ENCODE measurements at regions not wholly inside any gene's neighbourhood (a gene's known extent, or its start where the extent isn't known, plus 50 kb on each side); places are given as distances from the start of the nearest gene placed in this dataset.

DNA sequence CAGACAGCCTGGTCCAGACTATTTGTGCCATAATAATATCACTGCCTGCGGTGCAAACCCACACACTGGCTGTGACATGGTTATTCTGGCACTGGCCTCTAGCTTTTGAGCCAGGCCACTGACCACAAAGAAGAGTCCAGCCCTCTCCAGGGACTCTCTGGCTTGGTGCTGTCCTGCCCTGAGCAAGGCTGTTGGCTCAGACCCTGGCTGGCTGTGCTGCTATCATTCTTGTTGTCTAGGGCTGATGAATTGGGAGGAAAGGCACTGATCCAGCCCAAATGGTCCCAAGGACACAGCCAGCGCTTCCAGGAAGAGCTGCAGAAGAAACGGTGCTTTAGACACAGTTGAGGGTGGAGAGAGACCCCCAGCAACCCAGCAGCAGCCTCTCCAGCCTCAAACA is 80.8 kb downstream of the TMEM130 start:
- TF ChIP-seq, protein P1, sequence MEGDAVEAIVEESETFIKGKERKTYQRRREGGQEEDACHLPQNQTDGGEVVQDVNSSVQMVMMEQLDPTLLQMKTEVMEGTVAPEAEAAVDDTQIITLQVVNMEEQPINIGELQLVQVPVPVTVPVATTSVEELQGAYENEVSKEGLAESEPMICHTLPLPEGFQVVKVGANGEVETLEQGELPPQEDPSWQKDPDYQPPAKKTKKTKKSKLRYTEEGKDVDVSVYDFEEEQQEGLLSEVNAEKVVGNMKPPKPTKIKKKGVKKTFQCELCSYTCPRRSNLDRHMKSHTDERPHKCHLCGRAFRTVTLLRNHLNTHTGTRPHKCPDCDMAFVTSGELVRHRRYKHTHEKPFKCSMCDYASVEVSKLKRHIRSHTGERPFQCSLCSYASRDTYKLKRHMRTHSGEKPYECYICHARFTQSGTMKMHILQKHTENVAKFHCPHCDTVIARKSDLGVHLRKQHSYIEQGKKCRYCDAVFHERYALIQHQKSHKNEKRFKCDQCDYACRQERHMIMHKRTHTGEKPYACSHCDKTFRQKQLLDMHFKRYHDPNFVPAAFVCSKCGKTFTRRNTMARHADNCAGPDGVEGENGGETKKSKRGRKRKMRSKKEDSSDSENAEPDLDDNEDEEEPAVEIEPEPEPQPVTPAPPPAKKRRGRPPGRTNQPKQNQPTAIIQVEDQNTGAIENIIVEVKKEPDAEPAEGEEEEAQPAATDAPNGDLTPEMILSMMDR (IDR thresholded peaks at IDR 0.05) = no peak
- TF ChIP-seq POLR2A (IDR thresholded peaks at IDR 0.05) (no peak), POLR2AphosphoS5 (IDR thresholded peaks at IDR 0.05) (no peak)
